GM21390 (cell line): ENCODE measurements at regions not wholly inside any gene's neighbourhood (a gene's known extent, or its start where the extent isn't known, plus 50 kb on each side); places are given as distances from the start of the nearest gene placed in this dataset.

Source experiments
- ATAC-seq: cut with Tn5 transposase; IDR thresholded peaks from one replicate; pipeline ENCODE4 v1.9.1; 2021; ENCODE audit not compliant: unreplicated experiment

DNA sequence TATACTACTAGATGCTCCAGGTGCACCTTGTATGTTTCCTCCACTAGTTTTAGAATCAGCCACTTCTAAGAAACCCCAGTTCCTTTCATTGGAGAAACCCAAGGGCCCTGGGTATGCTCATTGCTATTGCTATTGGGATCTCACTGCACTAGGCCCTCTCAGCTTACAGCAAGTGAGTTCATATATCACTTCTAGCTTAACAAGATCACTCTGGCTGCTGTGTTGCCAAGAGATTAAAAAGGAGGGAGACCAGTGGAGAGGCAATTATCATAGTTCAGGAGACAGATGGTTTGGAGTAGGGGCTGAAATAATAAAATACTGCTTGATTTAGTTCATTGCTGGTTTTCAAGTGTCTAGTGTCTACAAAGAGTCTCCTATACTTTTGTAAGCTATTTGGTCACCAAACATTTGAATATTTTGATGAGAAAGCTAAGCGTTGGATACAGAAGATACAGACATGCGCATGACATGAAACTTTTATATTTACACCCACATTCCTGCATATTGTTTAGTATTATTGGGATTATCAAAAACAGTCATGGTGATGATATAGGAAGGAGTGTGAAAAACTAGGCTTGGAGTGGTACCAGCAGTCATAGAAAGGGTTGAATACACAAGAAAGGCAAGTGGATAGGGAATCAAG lies 671.9 kb downstream of the ADGRL2 start:
- ATAC-seq: no peak

DNA sequence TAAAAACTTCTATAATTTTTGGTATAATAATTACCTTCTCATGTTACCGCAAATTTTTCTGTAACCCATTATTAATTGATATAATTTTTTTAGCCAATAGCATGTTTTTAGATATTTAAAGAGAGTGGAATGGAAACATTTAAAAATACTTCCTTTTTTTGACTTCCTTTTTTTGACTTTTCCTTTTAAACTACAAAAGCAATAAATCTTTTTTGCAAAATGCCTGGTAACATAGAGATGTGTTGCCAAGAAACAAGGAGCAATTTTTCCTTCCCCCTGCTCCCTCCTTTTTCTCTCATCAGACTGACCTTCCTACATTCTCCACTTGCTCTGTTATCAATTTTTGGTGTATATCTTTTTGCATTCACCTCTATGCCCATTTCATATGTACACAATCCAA lies 666.2 kb downstream of the ADGRL2 start:
- ATAC-seq: no peak

DNA sequence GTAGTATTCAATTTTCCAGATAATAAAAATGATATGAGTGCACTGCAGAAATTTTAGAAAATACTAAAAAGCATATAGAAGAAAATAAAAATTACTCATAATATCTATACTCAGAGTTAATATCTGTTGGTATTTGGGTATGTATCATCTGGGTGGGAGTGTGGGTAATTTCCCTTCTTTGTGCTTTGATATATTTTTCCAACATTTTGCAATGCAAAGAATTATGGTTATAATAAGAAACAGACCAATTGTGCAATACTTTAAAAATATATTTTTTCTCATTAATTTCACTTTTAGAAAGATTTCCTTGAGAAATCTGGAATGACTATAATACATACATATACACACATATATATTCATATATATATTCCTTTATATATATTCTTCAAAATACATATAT lies 665.7 kb downstream of the ADGRL2 start:
- ATAC-seq: no peak

DNA sequence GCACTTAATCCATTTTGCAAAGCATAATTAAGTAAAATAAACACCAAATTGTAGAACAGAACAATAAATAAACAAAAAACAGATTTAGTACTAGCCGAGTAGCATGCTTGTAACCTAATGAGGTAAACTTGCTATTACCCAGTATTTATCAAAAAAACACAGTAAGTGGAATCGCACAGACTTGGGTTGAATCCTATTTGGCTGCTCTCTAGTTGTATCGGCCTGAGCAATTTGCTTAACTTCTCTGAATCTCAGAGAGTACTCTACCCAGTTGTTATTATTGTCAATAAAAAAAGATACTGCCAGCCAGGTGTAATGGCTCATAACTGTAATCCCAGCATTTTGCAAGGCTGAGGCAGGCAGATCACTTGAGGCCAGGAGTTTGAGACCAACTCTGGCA lies 664.3 kb downstream of the ADGRL2 start:
- no peak for ATAC-seq

DNA sequence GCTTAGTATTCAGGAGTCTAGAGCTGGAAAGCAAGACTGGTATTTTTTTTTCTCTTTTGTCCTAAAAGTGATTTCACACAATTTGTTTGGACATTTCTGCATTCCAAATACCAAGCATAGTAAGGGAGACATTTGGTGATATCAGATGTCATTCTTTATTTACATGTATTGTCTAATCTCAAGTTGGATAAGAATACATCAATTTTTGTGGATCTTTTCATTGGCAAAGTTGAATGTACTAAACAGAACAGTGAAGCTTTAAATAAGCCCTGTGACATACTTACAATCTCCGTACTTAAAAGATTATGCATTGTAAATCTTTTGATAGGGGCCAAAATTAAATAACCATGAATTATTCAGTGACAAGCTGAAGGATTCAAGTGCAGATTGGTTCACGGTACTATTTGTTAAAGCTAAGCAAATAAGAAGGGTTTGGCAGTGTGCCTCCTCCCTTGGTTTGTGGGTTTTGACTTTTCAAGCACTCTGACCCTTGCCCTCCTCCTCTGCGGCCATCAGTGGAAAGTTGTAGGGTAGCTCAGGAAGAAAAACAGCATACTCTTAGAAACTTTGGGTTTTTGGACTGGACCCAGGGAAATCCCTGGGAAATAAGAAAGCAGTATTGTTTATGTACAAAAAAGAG lies 663.7 kb downstream of the ADGRL2 start:
- no peak for ATAC-seq

DNA sequence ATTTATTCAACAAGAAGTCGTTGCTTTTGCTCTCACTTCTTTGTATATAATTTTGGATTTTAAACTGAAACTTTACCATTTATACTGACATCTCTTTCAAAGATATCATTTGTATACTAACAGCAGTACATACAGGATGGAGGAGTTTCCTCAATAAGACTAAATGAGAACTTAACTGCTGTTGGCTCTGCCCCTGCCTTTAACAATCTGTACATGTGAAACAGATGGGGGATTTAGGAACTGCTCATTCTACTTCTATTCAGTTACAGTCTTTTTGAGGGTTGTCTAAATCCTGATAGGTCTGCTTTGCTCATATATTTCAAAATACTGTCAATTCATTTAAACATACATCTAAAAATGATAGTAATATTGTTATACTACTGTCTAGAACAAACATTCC lies 663.2 kb downstream of the ADGRL2 start:
- ATAC-seq: no peak

DNA sequence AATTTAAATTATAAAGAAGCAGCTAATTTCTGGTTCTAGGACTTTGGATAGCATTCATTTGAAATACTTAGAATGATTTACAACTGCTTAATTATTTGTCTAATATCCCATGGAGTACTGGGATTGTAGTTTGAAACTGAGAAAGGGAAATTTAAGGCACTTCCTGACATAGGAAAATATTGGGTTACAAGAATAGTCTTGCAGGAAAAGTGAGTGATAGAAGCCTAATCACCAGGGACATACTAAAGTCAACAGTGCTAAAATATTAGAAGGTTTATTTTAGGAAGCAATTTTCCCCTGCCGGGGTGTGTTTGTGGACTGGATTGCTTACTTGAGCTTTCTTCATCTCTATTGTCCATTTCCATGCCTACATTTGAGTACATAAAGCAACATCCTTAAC lies 661.6 kb downstream of the ADGRL2 start:
- no peak for ATAC-seq

DNA sequence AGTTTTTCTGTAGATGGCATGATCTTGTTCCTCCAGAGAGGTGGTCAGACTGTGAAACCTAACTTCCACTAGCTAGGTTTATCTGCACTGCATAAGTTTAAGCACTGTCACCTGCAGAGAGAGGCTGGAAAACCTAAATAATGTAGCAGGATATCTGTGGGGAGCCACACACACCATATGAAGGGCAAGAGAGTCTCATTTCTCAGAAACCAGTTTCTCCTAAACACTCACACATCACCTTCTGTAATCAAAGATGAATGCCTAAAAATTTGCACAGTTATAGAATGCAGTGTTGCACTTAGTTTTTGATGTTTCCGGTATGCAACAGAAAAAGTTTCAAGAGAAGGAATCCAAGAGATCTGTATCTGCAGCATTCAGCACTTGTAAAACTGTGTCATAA lies 654.6 kb downstream of the ADGRL2 start:
- no peak for ATAC-seq

DNA sequence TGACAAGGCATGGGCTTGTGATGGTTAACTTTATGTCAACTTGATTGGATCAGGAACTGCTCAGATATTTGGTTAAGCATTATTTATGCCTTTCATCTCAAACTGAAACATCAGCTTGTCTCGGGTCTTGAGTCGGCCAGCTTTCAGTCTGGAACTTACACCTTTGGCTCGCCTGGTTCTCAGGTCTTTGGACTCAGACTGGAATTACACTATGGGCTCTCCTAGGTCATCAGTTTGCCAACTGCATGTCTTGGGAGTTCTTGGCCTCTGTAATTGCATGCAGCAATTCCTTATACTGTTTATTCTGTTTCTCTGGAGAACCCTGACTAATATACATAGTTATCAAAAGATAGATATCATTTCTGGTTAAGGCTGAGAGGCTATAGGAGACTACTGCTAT lies 653.7 kb downstream of the ADGRL2 start:
- no peak for ATAC-seq

DNA sequence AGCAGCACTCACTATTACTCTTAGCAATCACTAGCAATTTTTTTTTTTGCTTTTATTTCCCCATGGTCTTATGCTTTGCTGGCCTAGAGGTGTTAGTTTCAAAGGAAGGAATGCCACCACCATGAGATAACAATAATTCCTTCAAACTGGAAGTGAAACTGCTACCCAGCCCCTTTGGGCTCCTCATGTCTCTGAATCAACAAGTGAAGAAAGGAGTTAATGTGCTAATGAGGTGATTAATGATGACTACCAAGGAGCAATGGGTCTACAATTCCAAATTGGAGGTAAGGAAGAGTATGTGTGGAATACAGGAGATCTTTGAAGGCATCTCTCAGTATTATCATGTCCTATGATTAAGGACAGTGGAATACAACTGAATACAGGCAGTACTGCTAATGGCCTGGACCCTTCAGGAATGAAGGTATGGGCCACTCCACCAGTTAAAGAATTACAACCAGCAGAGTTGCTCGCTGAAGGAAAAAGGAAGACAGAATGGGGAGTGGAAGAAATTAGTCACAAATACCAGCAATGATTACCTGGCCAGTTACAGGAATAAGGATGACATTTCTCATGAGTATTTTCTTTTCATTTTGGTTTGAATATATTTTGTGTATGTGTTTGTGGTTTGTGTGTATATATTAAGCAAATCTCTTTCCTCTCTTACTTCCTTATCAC lies 652.9 kb downstream of the ADGRL2 start:
- no peak for ATAC-seq

DNA sequence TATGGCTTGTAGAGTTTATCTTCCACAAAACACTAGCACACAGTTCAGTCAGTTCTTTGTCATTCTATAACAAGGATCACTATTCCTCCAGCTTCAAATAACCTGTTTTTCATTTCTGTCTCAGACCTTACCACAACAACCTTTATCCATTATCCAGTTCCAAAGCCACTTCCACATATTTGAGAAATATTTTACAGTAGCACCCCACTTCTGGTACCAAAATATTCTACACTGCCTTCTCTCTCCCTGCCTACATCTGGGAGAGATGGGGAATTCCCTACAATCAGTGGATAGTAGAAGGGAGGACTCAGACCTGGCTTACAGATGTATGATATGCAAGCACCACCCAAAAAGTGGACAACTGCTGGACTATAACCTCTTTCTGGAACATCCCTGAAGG lies 651.4 kb downstream of the ADGRL2 start:
- no peak for ATAC-seq

DNA sequence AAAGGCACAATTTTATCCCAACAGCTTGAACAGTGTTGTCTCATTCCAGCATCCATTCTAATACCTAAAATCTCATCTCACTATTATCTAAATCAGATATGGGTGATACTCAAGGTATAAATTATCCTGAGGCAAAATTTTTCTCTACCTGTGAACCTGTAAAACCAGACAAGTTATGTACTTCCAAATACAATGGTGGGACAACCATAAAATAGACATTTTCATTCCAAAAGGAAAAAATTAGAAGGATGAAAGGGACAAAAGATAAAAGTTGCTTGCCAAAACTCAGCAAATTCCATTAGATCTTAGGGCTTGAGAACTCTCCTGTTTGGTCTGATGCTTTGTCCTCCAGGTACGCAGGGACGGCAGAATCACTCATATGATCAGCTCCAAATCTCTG lies 650.5 kb downstream of the ADGRL2 start:
- ATAC-seq: no peak

DNA sequence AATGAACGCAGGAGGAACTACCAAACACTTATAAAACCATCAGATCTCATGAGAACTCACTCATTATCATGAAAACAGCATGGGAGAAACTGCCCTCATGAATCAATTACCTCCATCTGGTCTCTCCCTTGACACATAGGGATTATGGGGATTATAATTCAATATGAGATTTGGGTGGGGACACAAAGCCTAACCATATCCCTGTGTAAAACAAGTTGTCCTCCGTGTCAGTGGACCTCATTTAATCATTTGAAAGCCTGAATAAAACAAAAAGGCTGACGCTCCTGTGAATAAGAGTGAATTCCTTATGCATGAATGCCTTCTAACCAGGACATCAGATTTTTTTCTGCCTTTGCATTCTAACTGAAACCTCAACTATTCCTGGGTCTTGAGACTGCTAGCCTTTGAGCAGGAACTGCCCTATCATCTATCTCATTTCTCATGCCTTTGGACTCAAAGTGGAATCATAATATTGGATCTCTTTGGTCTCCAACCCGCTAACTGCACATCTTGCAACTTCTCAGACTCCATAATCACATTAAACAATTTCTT lies 648.8 kb downstream of the ADGRL2 start:
- no peak for ATAC-seq

DNA sequence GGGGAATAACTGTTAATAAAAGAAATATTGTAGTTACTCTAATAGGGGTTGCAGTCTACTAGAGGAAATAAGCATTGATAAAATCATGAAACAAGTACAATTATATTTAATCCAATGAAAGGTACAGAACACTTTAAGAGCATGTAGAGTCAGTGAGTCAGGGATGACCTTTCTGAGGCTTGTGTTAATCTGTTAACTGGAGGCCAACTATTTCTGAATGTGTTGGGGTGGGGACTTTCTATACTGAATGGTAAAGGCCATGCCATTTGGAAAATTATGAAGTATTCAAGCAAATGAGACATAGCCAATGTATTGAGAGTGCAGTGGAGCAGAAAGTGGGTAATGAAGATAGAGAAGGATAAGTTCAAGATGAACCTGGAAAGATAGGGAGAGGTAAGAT lies 646.2 kb downstream of the ADGRL2 start:
- ATAC-seq: no peak

DNA sequence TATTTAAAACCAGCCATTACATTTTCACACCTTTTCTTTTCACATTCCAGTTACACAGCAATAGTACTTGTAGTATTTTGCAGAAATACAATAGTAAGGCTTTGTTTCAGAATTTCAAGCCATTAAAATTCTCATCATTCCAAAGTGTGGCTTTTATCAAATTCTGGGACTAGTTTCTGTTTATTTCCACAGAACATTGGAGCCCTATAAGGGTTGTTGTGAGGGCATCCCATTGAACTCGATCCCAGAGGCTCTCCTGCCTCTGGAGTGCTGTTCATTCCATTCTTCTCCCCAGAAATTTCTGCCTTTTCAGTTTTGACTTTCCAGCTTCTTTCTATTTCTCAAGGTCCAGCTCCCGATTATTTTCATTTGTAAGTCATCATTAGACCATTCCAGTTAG lies 645.5 kb downstream of the ADGRL2 start:
- ATAC-seq: no peak

DNA sequence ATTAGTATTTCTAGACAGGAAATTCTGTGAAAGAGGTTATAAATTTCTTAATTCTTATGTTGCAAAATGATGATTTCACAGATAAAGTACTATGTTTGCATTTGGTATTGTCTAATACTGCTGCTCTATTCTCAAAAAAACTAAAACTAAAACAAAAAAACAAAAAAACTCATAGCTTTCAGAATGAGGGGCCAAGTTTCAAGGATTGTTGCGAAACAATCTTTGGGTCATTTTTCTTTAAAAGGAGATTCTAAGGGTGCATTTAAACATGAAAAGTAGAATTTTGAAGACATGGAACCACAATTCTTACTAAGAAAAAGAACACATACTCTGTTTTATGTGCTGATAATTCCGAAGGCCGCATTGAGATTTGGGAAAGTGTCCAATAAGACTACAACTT lies 645.1 kb downstream of the ADGRL2 start:
- ATAC-seq: no peak

DNA sequence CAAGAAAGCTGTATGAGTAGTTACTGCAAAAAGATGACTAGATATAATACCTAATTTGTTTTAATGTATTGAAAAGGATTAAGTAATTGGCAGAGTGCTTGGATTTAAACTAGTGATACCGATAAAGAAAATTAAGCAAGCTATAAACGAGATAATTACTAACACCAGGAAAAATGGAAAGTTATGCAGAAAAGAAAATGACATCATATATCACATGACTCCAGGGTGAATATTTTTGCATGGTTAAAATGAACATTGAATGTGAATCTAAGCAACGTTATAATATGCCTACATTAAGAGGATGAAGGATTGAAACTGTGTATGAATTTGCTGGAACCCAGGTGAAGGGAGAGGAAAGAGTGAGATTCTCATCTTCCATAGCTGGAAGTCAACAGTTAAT lies 644.4 kb downstream of the ADGRL2 start:
- ATAC-seq: no peak

DNA sequence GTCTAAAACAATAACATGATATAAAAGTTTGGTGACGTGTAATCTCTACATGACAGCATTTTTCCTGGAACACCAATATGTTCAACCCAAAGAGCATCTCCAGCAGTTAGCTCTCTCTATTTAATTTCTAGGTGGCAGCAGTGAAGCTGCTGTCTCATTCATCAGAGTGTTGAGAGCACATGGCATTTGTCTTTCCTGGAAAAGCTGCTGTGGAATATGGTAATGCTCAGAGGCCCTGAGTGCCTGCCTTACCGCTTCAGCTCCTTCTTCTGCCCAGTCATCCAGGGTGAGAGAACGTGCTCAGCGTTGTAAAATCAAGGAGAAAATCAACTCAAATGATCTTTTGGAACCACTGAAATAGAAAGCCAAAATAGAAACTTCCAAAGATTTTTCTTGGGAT lies 640.7 kb downstream of the ADGRL2 start:
- no peak for ATAC-seq

DNA sequence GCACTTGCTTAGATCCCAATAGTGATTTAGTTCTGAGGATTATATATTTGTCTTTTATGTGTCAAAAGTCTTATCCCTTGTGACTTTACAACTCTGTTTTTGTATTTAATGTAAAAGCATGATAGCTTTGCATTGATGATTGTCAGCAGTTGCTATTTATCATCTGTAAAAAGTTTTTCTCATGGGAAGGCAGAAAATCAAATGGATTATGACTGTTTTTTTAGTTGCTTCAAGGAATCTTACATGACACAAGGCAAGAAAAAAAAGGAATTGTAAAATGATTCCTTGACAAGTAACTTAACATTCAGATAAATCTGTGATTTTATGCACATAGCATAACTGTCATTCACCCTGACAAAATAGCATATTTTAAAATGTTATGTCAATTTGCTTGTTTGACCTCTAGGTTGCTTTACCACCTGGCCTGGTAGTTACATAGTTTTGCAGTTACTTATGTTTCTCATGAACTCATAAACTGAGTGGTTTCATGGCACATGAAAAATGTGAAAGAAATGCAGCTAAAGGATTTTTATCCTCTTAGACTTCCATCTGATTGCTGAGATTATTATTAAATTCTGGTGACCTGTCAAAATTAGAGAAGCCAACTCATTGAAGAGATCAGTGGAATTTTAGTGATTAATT lies 622.6 kb downstream of the ADGRL2 start:
- no peak for ATAC-seq

DNA sequence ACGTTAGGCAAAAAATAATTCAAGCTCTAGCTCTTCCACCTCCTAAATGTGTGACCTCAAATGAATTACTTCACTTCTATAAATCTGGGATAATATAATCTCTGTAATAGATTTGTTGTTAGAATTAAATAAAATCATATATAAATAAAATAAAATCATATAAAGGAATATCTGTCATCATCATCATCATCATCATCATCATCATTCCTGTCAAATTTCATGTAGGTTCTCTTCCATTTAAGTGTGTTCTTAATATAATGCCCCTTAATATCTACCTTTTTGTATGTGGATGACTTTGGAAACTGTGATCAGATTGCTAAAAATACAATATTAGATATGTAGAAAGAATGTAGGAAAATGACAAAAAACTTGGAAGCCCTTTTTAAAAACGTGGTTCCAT lies 621.0 kb downstream of the ADGRL2 start:
- ATAC-seq: no peak

DNA sequence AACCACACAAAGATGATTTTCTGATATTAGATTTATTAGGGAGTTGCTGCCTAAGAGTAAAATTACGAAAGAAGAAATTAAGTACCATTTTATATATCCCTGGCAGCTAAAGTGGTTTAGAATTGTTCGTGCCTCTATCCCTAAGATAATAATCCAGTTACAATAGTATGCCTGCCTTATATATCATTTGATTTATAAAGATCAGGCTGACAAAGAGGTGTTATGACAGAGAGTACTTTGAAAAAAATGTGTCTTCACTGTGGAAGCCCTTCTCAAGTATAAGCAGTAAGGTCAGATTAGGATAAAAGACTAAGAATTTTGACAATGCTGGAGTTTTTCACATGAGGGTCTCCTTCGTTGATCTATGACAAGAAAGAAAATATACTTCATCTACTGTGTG lies 619.9 kb downstream of the ADGRL2 start:
- ATAC-seq: no peak

DNA sequence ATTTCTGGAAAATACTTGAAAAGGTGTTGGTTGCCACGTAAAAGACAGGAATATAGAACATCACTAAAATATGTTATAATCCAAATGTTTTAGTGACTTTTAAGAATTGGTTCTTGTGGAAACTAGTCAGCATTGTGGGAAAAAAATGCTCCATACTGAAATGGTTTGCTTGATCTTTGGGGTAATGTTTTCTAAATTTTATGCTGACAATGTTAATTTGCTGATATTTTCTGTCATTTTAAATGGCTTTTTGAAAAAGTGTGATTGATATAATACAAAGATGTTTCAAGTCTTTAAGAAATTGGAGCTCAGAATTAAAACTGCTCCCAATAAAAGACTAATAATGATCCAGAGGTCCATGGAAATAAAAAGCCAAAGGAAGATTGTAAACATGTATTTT lies 610.9 kb downstream of the ADGRL2 start:
- no peak for ATAC-seq
